H1 (cell line): ENCODE measurements at regions not wholly inside any gene's neighbourhood (a gene's known extent, or its start where the extent isn't known, plus 50 kb on each side); places are given as distances from the start of the nearest gene placed in this dataset.
A peak's percentile ranks its signal among the peaks of the same experiment; 100 is the strongest.

ENCODE experiments used
- CTCF ChIA-PET: fragments of 300-600 bp; sonication (Branson Sonifier 250); formaldehyde crosslinking; loops from one replicate; lab custom pipeline; 2021; ENCODE audit not compliant: partially characterized antibody; lab: Charles Lee
- POLR2A ChIA-PET: fragments of 300-600 bp; sonication (Branson Sonifier 250); formaldehyde crosslinking; loops from one replicate; lab custom pipeline; 2021; ENCODE audit warnings: inconsistent platforms; ENCODE audit not compliant: partially characterized antibody; lab: Charles Lee
- DNase-seq, 2 experiments: peaks; one replicate each; pipeline versions ENCODE4 v3.0.0 to v3.0.0-alpha.2; 2010 to 2022; ENCODE audit warnings: low spot score in 2 of 2, low read depth in 1 of 2, mixed read lengths in 1 of 2
- FAIRE-seq: peaks from 2 replicates; lab custom pipeline; 2011; peaks lifted over from hg19 to GRCh38; lab: Jason Lieb, UNC
- H2AFZ ChIP-seq: 2 replicates; pipeline ENCODE4 v1.8.1; 2012; ENCODE audit warnings: low read length, inconsistent platforms
- H2AK5ac ChIP-seq: 2 replicates; pipeline ENCODE4 v1.6.1; 2013; ENCODE audit warnings: low read depth, low read length
- H2BK120ac ChIP-seq: replicated peaks from 2 replicates; pipeline ENCODE3; 2013; ENCODE audit warnings: low read depth, low read length, inconsistent platforms
- H2BK12ac ChIP-seq: 2 replicates; pipeline ENCODE4 v1.6.1; 2013; ENCODE audit warnings: low read depth, low read length
- H2BK15ac ChIP-seq: 2 replicates; pipeline ENCODE4 v1.6.1; 2013; ENCODE audit warnings: low read length
- H2BK20ac ChIP-seq: 2 replicates; pipeline ENCODE4 v1.6.1; 2013; ENCODE audit warnings: low read length
- H2BK5ac ChIP-seq: 2 replicates; pipeline ENCODE4 v1.6.1; 2013; ENCODE audit warnings: low read depth, low read length
- H3K14ac ChIP-seq: 2 replicates; pipeline ENCODE4 v1.6.1; 2013; ENCODE audit warnings: inconsistent platforms; ENCODE audit not compliant: insufficient read length
- H3K18ac ChIP-seq: 2 replicates; pipeline ENCODE4 v1.6.1; 2013; ENCODE audit warnings: low read length; ENCODE audit errors: extremely low read depth
- H3K23ac ChIP-seq: 2 replicates; pipeline ENCODE4 v1.6.1; 2013; ENCODE audit warnings: inconsistent platforms; ENCODE audit not compliant: insufficient read length
- H3K23me2 ChIP-seq: 2 replicates; pipeline ENCODE4 v1.6.1; 2013; ENCODE audit warnings: low read depth, low read length
- H3K27ac ChIP-seq: 2 replicates; pipeline ENCODE4 v1.6.1; 2011; ENCODE audit warnings: low read depth, low read length, inconsistent platforms
- H3K27me3 ChIP-seq, 4 experiments: replicated peaks in 1 of 4; 1 replicate in 1 of 4; 2 replicates in 3 of 4; pipeline versions ENCODE4 v1.6.1 to v1.8.1; 2011 to 2013; ENCODE audit warnings: low read length in 3 of 4, mild to moderate bottlenecking in 3 of 4, inconsistent platforms in 2 of 4, mixed read lengths in 2 of 4, moderate library complexity in 1 of 4; ENCODE audit not compliant: control insufficient read depth in 3 of 4, insufficient read depth in 3 of 4; ENCODE audit errors: extremely low read depth in 1 of 4
- H3K36me3 ChIP-seq, 4 experiments: 2 replicates each; pipeline versions ENCODE4 v1.6.1 to v1.8.1; 2011 to 2013; ENCODE audit warnings: mild to moderate bottlenecking in 4 of 4, low read length in 3 of 4, moderate library complexity in 2 of 4, control low read depth in 1 of 4, inconsistent platforms in 1 of 4; ENCODE audit not compliant: insufficient read depth in 4 of 4, control insufficient read depth in 2 of 4
- H3K4ac ChIP-seq: replicated peaks from 2 replicates; pipeline ENCODE3; 2013; ENCODE audit warnings: low read length, low read depth, mixed read lengths, inconsistent platforms; ENCODE audit not compliant: insufficient read length
- H3K4me1 ChIP-seq, 4 experiments: replicated peaks in 1 of 4; 1 replicate in 1 of 4; 2 replicates in 3 of 4; pipeline versions ENCODE4 v1.6.1 to v1.8.1; 2011 to 2013; ENCODE audit warnings: low read length in 3 of 4, inconsistent platforms in 2 of 4, mixed read lengths in 1 of 4; ENCODE audit not compliant: insufficient read depth in 4 of 4, control insufficient read depth in 3 of 4
- H3K4me2 ChIP-seq, 2 experiments: 2 replicates each; pipeline versions ENCODE4 v1.6.1 to v1.8.1; 2011 to 2013; ENCODE audit warnings: low read depth in 2 of 2, low read length in 2 of 2, control low read depth in 1 of 2, inconsistent platforms in 1 of 2, mild to moderate bottlenecking in 1 of 2; ENCODE audit not compliant: insufficient read depth in 1 of 2
- H3K4me3 ChIP-seq, 4 experiments: fragments of 200-600, 300-600 bp in 1 of 4; sonication (generic), shearing (Covaris generic), sonication (Bioruptor Twin) in 1 of 4; 2 replicates each; pipeline versions ENCODE4 v1.5.1 to v1.8.1; 2011 to 2016; ENCODE audit warnings: low read length in 4 of 4, low read depth in 3 of 4, control low read depth in 2 of 4, inconsistent platforms in 2 of 4, mild to moderate bottlenecking in 2 of 4, mixed read lengths in 1 of 4, moderate library complexity in 1 of 4; ENCODE audit not compliant: insufficient read depth in 2 of 4; ENCODE audit errors: extremely low read depth in 1 of 4
- H3K56ac ChIP-seq: replicated peaks from 2 replicates; pipeline ENCODE3; 2013; ENCODE audit warnings: low read depth, mild to moderate bottlenecking, mixed read lengths, low read length, inconsistent platforms; ENCODE audit not compliant: insufficient read length
- H3K79me1 ChIP-seq: 2 replicates; pipeline ENCODE4 v1.6.1; 2013; ENCODE audit warnings: low read depth, low read length, control low read depth
- H3K79me2 ChIP-seq, 2 experiments: 2 replicates each; pipeline versions ENCODE4 v1.6.1 to v1.8.1; 2012 to 2013; ENCODE audit warnings: low read length in 2 of 2, mild to moderate bottlenecking in 2 of 2, inconsistent platforms in 1 of 2; ENCODE audit not compliant: insufficient read depth in 2 of 2, control insufficient read depth in 1 of 2
- H3K9ac ChIP-seq, 4 experiments: replicated peaks in 1 of 4; 1 replicate in 1 of 4; 2 replicates in 3 of 4; pipeline versions ENCODE4 v1.6.1 to v1.8.1; 2011 to 2013; ENCODE audit warnings: low read depth in 3 of 4, low read length in 3 of 4, control low read depth in 2 of 4, mild to moderate bottlenecking in 2 of 4, moderate library complexity in 2 of 4, inconsistent platforms in 1 of 4; ENCODE audit errors: extremely low read depth in 1 of 4
- H3K9me3 ChIP-seq, 2 experiments: 2 replicates each; pipeline versions ENCODE4 v1.6.1 to v1.8.1; 2012 to 2013; ENCODE audit warnings: mild to moderate bottlenecking in 2 of 2, moderate library complexity in 2 of 2, control low read depth in 1 of 2, inconsistent platforms in 1 of 2, low read depth in 1 of 2, low read length in 1 of 2, mixed read lengths in 1 of 2; ENCODE audit not compliant: insufficient read depth in 2 of 2
- H4K20me1 ChIP-seq, 2 experiments: replicated peaks in 1 of 2; 2 replicates each; pipeline versions ENCODE3 to v1.8.1; 2011 to 2013; ENCODE audit warnings: inconsistent platforms in 2 of 2, low read length in 2 of 2, mild to moderate bottlenecking in 1 of 2; ENCODE audit not compliant: insufficient read depth in 2 of 2, control insufficient read depth in 1 of 2
- H4K5ac ChIP-seq: 2 replicates; pipeline ENCODE4 v1.6.1; 2013; ENCODE audit warnings: low read length, low read depth, mixed read lengths, inconsistent platforms; ENCODE audit not compliant: insufficient read length
- H4K8ac ChIP-seq: 2 replicates; pipeline ENCODE4 v1.8.0; 2013; ENCODE audit warnings: mild to moderate bottlenecking, moderate library complexity, low read length, inconsistent platforms; ENCODE audit not compliant: insufficient read depth; ENCODE audit errors: extremely low read depth
- H4K91ac ChIP-seq: replicated peaks from 2 replicates; pipeline ENCODE3; 2013; ENCODE audit warnings: low read length, mixed read lengths, inconsistent platforms; ENCODE audit not compliant: insufficient read length
- CBX5 ChIP-seq: fragments of 300-800, 300-1000 bp; sonication (generic); IDR thresholded peaks from 2 replicates; pipeline ENCODE4 v1.7.1; 2016; ENCODE audit warnings: antibody characterized with exemption, low read length, low read depth
- CBX8 ChIP-seq: fragments of 300-800, 300-1000 bp; sonication (generic); IDR thresholded peaks from 2 replicates; pipeline ENCODE4 v1.7.1; 2016; ENCODE audit warnings: low read depth, low read length, borderline replicate concordance
- EP300 ChIP-seq, 2 experiments: IDR thresholded peaks; 1 replicate in 1 of 2; 2 replicates in 1 of 2; pipeline ENCODE4 v1.6.1; 2011 to 2012; ENCODE audit warnings: low read depth in 2 of 2, low read length in 2 of 2, mild to moderate bottlenecking in 2 of 2, borderline replicate concordance in 1 of 2, inconsistent platforms in 1 of 2, moderate library complexity in 1 of 2
- POLR2A ChIP-seq, 2 experiments: IDR thresholded peaks; 1 replicate in 1 of 2; 2 replicates in 1 of 2; pipeline ENCODE4 v1.6.1; 2011; ENCODE audit warnings: low read depth in 2 of 2, low read length in 2 of 2, mild to moderate bottlenecking in 2 of 2; ENCODE audit errors: control extremely low read depth in 1 of 2
- POLR2AphosphoS5 ChIP-seq: IDR thresholded peaks from 2 replicates; pipeline ENCODE4 v1.6.1; 2011; ENCODE audit warnings: low read depth, low read length
- RNF2 ChIP-seq: fragments of 200-900, 300-1000 bp; sonication (generic); IDR thresholded peaks from 2 replicates; pipeline ENCODE4 v1.7.1; 2016; ENCODE audit warnings: borderline replicate concordance, low read depth, mild to moderate bottlenecking, antibody characterized with exemption, low read length; ENCODE audit not compliant: poor library complexity, severe bottlenecking; ENCODE audit errors: missing control alignments
- TBP ChIP-seq: IDR thresholded peaks from 2 replicates; pipeline ENCODE4 v1.6.1; 2011; ENCODE audit warnings: low read depth, low read length, improper control_type of control experiment
- YY1 ChIP-seq: IDR thresholded peaks from 2 replicates; pipeline ENCODE4 v1.6.1; 2011; ENCODE audit warnings: low read depth, mild to moderate bottlenecking, low read length
- ZNF274 ChIP-seq: IDR thresholded peaks from 2 replicates; pipeline ENCODE4 v1.7.0; 2012; ENCODE audit warnings: low read length, borderline replicate concordance; ENCODE audit errors: extremely low read depth
- WGBS, 2 experiments: shearing (Covaris generic) in 1 of 2; methylation state at CpG; one replicate each; pipeline versions ENCODE4 v1.1.6 to v1.1.7; 2013 to 2015; ENCODE audit warnings: low lambda C conversion rate in 2 of 2, mixed read lengths in 2 of 2, inconsistent platforms in 1 of 2, low coverage in 1 of 2, missing lambda C conversion rate in 1 of 2; ENCODE audit not compliant: insufficient replicate concordance in 2 of 2, insufficient coverage in 1 of 2, insufficient read length in 1 of 2; ENCODE audit errors: extremely low coverage in 1 of 2, missing lambda C conversion rate in 1 of 2; 5-methylcytosine and 5-hydroxymethylcytosine counted together
- TF ChIP-seq, protein P1 (sequence below): IDR thresholded peaks from 2 replicates; pipeline ENCODE4 v1.6.1; 2012; ENCODE audit warnings: low read length, inconsistent platforms

GRCh38 chr4:42265782-42266602 is 113.5 kb upstream of the BEND4 start:
- Histone ChIP-seq H2BK5ac (no peak overlapping the region), H3K4me3 (no peak overlapping the region), H3K27ac (no peak overlapping the region), H2BK12ac (no peak overlapping the region), H3K56ac (no peak overlapping the region), H3K4me1 (peaks cover 0 to 6% (median 1%) of the 10 kb centered on the region in 4 experiments; a peak in 4 of 7 replicates), H3K79me1 (no peaks in the 10 kb centered on the region), H3K79me2 (no peaks in the 10 kb centered on the region), H3K27me3 (no peaks in the 10 kb centered on the region), H3K14ac (no peak overlapping the region), H2AK5ac (no peak overlapping the region), H3K4me2 (no peak overlapping the region), H3K9me3 (peaks cover 10 to 20% of the 10 kb centered on the region in 2 experiments), H3K36me3 (peaks cover 0 to 7% (median 0%) of the 10 kb centered on the region in 4 experiments; a peak in 2 of 8 replicates), H3K4ac (no peak overlapping the region), H3K23ac (no peak overlapping the region), H2BK120ac (no peak overlapping the region), H4K8ac (no peak overlapping the region), H3K9ac (no peak overlapping the region), H3K18ac (no peak overlapping the region), H2AFZ (no peak overlapping the region), H4K91ac (no peak overlapping the region), H2BK15ac (no peak overlapping the region; the same call in 1 of the 2 replicates), H4K20me1 (no peaks in the 10 kb centered on the region), H2BK20ac (no peak overlapping the region), H3K23me2 (no peaks in the 10 kb centered on the region), H4K5ac (no peak overlapping the region)
- DNase-seq (peak in 1 of 2 experiments; percentile 37), FAIRE-seq (no peak)
- ChIA-PET POLR2A (no interaction called here), CTCF (interaction anchor here (0.6 to 1.4 kb wide), 2 partner anchors 14 to 300 kb away, joined by 3 read pairs; no protein-coding TSS in a partner anchor)
- WGBS, 2 experiments = 94% methylated on average over 17 of the region's 20 CpGs; no CpG with 5 or more reads in 1 of the 2 experiments
- no peak for TF ChIP-seq ZNF274
- TF ChIP-seq POLR2A (IDR thresholded peaks at IDR 0.05; ENCODE audit: control extremely low read depth in 1 of 2, low read depth in 2 of 2, low read length in 2 of 2) = no peak
- TF ChIP-seq, protein P1, sequence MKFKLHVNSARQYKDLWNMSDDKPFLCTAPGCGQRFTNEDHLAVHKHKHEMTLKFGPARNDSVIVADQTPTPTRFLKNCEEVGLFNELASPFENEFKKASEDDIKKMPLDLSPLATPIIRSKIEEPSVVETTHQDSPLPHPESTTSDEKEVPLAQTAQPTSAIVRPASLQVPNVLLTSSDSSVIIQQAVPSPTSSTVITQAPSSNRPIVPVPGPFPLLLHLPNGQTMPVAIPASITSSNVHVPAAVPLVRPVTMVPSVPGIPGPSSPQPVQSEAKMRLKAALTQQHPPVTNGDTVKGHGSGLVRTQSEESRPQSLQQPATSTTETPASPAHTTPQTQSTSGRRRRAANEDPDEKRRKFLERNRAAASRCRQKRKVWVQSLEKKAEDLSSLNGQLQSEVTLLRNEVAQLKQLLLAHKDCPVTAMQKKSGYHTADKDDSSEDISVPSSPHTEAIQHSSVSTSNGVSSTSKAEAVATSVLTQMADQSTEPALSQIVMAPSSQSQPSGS = no peak
- no peak for TF ChIP-seq EP300 (IDR thresholded peaks at IDR 0.05; ENCODE audit: borderline replicate concordance in 1 of 2, low read depth in 2 of 2, low read length in 2 of 2)
- TF ChIP-seq CBX5 = no peak
- TF ChIP-seq CBX8 = no peak
- TF ChIP-seq POLR2AphosphoS5 = no peak
- TF ChIP-seq YY1 = no peak
- TF ChIP-seq TBP = no peak
- no peak for TF ChIP-seq RNF2
